ENCODE measurements at regions not wholly inside any gene's neighbourhood (a gene's known extent, or its start where the extent isn't known, plus 50 kb on each side); places are given as distances from the start of the nearest gene placed in this dataset.

DNA sequence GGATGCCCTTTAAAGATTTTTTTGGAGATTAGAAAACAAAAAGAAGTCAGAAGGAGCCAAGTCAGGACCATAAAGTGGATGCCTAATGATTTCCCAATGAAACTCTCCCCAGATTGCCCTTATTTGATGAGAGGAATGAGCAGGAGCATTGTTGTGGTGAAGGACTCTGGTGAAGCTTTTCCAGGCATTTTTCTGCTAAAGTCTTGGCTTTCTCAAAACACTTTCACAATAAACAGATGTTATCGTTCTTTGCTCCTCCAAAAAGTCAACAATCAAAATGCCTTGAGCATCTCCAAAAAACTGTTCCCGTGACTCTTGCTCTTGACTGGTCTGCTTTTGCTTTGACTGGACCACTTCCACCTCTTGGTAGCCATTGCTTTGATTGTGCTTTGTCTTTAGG lies 121.8 kb downstream of the CAAP1 start:
- TF ChIP-seq POLR2A (IDR thresholded peaks at IDR 0.05), result no peak
- TF ChIP-seq, protein P1, sequence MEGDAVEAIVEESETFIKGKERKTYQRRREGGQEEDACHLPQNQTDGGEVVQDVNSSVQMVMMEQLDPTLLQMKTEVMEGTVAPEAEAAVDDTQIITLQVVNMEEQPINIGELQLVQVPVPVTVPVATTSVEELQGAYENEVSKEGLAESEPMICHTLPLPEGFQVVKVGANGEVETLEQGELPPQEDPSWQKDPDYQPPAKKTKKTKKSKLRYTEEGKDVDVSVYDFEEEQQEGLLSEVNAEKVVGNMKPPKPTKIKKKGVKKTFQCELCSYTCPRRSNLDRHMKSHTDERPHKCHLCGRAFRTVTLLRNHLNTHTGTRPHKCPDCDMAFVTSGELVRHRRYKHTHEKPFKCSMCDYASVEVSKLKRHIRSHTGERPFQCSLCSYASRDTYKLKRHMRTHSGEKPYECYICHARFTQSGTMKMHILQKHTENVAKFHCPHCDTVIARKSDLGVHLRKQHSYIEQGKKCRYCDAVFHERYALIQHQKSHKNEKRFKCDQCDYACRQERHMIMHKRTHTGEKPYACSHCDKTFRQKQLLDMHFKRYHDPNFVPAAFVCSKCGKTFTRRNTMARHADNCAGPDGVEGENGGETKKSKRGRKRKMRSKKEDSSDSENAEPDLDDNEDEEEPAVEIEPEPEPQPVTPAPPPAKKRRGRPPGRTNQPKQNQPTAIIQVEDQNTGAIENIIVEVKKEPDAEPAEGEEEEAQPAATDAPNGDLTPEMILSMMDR (IDR thresholded peaks at IDR 0.05), result no peak
